T-helper 2 cell (primary cell): ENCODE measurements at regions not wholly inside any gene's neighbourhood (a gene's known extent, or its start where the extent isn't known, plus 50 kb on each side); places are given as distances from the start of the nearest gene placed in this dataset.

Experiments
- DNase-seq, 5 experiments: peaks; one replicate each; pipeline versions ENCODE4 v3.0.0 to v3.0.0-alpha.2; 2012 to 2022

- DNase-seq = no peak
Measured at GRCh38 chr3:71905426-71905825, 120.5 kb upstream of the PROK2 start.

GRCh38 chr3:71903936-71904335, 119.0 kb upstream of the PROK2 start:
- DNase-seq = no peak

GRCh38 chr3:71903112-71903495, 118.2 kb upstream of the PROK2 start:
- DNase-seq = no peak

GRCh38 chr3:71902258-71903111, 117.5 kb upstream of the PROK2 start:
- DNase-seq = no peak

- DNase-seq = no peak
Measured at GRCh38 chr3:71901645-71902044, 116.7 kb upstream of the PROK2 start.

- DNase-seq = no peak
Measured at GRCh38 chr3:71900057-71900456, 115.1 kb upstream of the PROK2 start.

GRCh38 chr3:71896751-71897150, 111.8 kb upstream of the PROK2 start:
- no peak for DNase-seq

GRCh38 chr3:71893702-71894479, 108.9 kb upstream of the PROK2 start:
- DNase-seq = no peak

- no peak for DNase-seq
Measured at GRCh38 chr3:71893122-71893521, 108.2 kb upstream of the PROK2 start.

GRCh38 chr3:71891483-71891882, 106.5 kb upstream of the PROK2 start:
- DNase-seq = no peak

- no peak for DNase-seq
Measured at GRCh38 chr3:71890356-71890931, 105.5 kb upstream of the PROK2 start.

- DNase-seq = no peak
Measured at GRCh38 chr3:71887256-71887655, 102.3 kb upstream of the PROK2 start.

- DNase-seq = no peak
Measured at GRCh38 chr3:71885006-71885405, 100.1 kb upstream of the PROK2 start.

- no peak for DNase-seq
Measured at GRCh38 chr3:71881732-71882131, 96.8 kb upstream of the PROK2 start.

- no peak for DNase-seq
Measured at GRCh38 chr3:71881041-71881440, 96.1 kb upstream of the PROK2 start.

GRCh38 chr3:71879089-71879488, 94.1 kb upstream of the PROK2 start:
- no peak for DNase-seq

- no peak for DNase-seq
Measured at GRCh38 chr3:71876135-71877105, 91.5 kb upstream of the PROK2 start.

- DNase-seq = peak; percentile 29 to 80 (median 58)
Measured at GRCh38 chr3:71875461-71875947, 90.6 kb upstream of the PROK2 start.

- no peak for DNase-seq
Measured at GRCh38 chr3:71874618-71875017, 89.7 kb upstream of the PROK2 start.

GRCh38 chr3:71873093-71873611, 88.2 kb upstream of the PROK2 start:
- peak in 1 of 5 experiments; percentile 28 for DNase-seq

- DNase-seq = no peak
Measured at GRCh38 chr3:71872256-71872655, 87.3 kb upstream of the PROK2 start.

- no peak for DNase-seq
Measured at GRCh38 chr3:71870966-71871512, 86.1 kb upstream of the PROK2 start.
